HepG2 (cell line): ENCODE measurements at regions not wholly inside any gene's neighbourhood (a gene's known extent, or its start where the extent isn't known, plus 50 kb on each side); places are given as distances from the start of the nearest gene placed in this dataset.

Source experiments
- ATAC-seq: fragments of 200-7000 bp; cut with Tn5 transposase; 3 replicates; pipeline ENCODE4 v1.9.1; 2020; ENCODE audit warnings: mild to moderate bottlenecking, moderate library complexity
- BruUV-seq: library from RNA; stranded (reverse); fragments of 400-500 nt; replicated peaks from 2 replicates; lab custom pipeline; 2021; lab: Mats Ljungman, UMichigan
- CTCF ChIA-PET: fragments of 300-600 bp; formaldehyde crosslinking; extraction: SDS; loops from one replicate; lab custom pipeline; 2021; ENCODE audit warnings: low total read pairs, inconsistent platforms, low intra/inter-chr PET ratio; lab: Yijun Ruan, JAX
- POLR2A ChIA-PET: fragments of 350-600 bp; sonication (Branson Sonifier 250); formaldehyde crosslinking; loops from one replicate; lab custom pipeline; 2020; ENCODE audit warnings: antibody characterized with exemption, inconsistent platforms; lab: Yijun Ruan, JAX
- DNase-seq: peaks from one replicate; pipeline ENCODE4 v3.0.0-alpha.2; 2015; ENCODE audit warnings: low spot score
- FAIRE-seq: peaks from 3 replicates; lab custom pipeline; 2011; peaks lifted over from hg19 to GRCh38; lab: Jason Lieb, UNC
- H2AFZ ChIP-seq: one replicate; pipeline ENCODE4 v1.6.1; 2011; ENCODE audit warnings: low read length, inconsistent platforms
- H3K27ac ChIP-seq: fragments of 300-600 bp; 3 replicates; pipeline ENCODE4 v1.8.0; 2011; ENCODE audit warnings: mixed run types, mild to moderate bottlenecking, mixed read lengths, low read length, inconsistent platforms; ENCODE audit not compliant: insufficient read depth; ENCODE audit errors: extremely low read length
- H3K27me3 ChIP-seq, 2 experiments: fragments of 200-600 bp in 1 of 2; 2 replicates in 1 of 2; 3 replicates in 1 of 2; pipeline versions ENCODE4 v1.6.0 to v1.8.0; 2011; ENCODE audit warnings: low read length in 2 of 2, mild to moderate bottlenecking in 2 of 2, moderate library complexity in 2 of 2, inconsistent platforms in 1 of 2; ENCODE audit not compliant: insufficient read depth in 2 of 2, control insufficient read depth in 1 of 2
- H3K36me3 ChIP-seq, 2 experiments: fragments of 200-600 bp in 1 of 2; replicated peaks in 1 of 2; 2 replicates in 1 of 2; 3 replicates in 1 of 2; pipeline versions ENCODE4 v1.5.1 to v1.8.0; 2011; ENCODE audit warnings: low read length in 2 of 2, inconsistent platforms in 1 of 2; ENCODE audit not compliant: insufficient read depth in 2 of 2, control insufficient read depth in 1 of 2
- H3K4me1 ChIP-seq: 2 replicates; pipeline ENCODE4 v1.5.1; 2012; ENCODE audit warnings: low read length, inconsistent platforms; ENCODE audit not compliant: insufficient read depth
- H3K4me2 ChIP-seq: 2 replicates; pipeline ENCODE4 v1.6.0; 2011; ENCODE audit warnings: low read depth, low read length, inconsistent platforms
- H3K4me3 ChIP-seq, 3 experiments: fragments of 200-600 bp in 1 of 3; sonication (generic), shearing (Covaris generic) in 1 of 3; replicated peaks in 1 of 3; 2 replicates each; pipeline ENCODE4 v1.5.1; 2011 to 2016; ENCODE audit warnings: low read length in 3 of 3, inconsistent platforms in 2 of 3, low read depth in 2 of 3, mild to moderate bottlenecking in 2 of 3, control low read depth in 1 of 3, mixed read lengths in 1 of 3; ENCODE audit not compliant: insufficient read depth in 1 of 3
- H3K79me2 ChIP-seq: one replicate; pipeline ENCODE4 v1.6.1; 2011; ENCODE audit warnings: low read length, inconsistent platforms; ENCODE audit not compliant: insufficient read depth
- H3K9ac ChIP-seq: 2 replicates; pipeline ENCODE4 v1.6.0; 2011; ENCODE audit warnings: mild to moderate bottlenecking, low read depth, low read length, inconsistent platforms; ENCODE audit not compliant: insufficient read depth
- H3K9me3 ChIP-seq: 2 replicates; pipeline ENCODE4 v1.5.1; 2012; ENCODE audit warnings: mild to moderate bottlenecking, low read length
- H4K20me1 ChIP-seq: 2 replicates; pipeline ENCODE4 v1.6.0; 2011; ENCODE audit warnings: inconsistent platforms, mild to moderate bottlenecking, low read length, moderate library complexity; ENCODE audit not compliant: insufficient read depth
- EED ChIP-seq: sonication (generic); formaldehyde crosslinking; IDR thresholded peaks from 2 replicates; pipeline ENCODE4 v1.5.0; 2020; ENCODE audit warnings: mild to moderate bottlenecking, missing genetic modification reagents
- FOXP1 ChIP-seq, 2 experiments: fragments of 450-650 bp in 1 of 2; IDR thresholded peaks; 2 replicates each; pipeline ENCODE4 v1.6.1; 2017 to 2018; ENCODE audit warnings: antibody characterized with exemption in 1 of 2
- HNRNPL ChIP-seq: fragments of 200-400 bp; formaldehyde crosslinking; IDR thresholded peaks from 2 replicates; pipeline ENCODE4 v1.6.1; 2017; ENCODE audit warnings: mild to moderate bottlenecking, low read depth, low read length
- HOXA3 ChIP-seq: sonication (generic); formaldehyde crosslinking; IDR thresholded peaks from 2 replicates; pipeline ENCODE4 v1.5.0; 2020; ENCODE audit warnings: missing genetic modification reagents
- MAX ChIP-seq: IDR thresholded peaks from 2 replicates; pipeline ENCODE4 v1.6.1; 2012; ENCODE audit warnings: inconsistent platforms
- NFE2L1 ChIP-seq: sonication (generic); formaldehyde crosslinking; IDR thresholded peaks from 2 replicates; pipeline ENCODE4 v1.4.0; 2020; ENCODE audit warnings: missing genetic modification reagents, mild to moderate bottlenecking, borderline replicate concordance
- ZNF513 ChIP-seq: sonication (generic); formaldehyde crosslinking; conservative IDR thresholded peaks from 2 replicates; pipeline ENCODE4 v1.5.0; 2020; ENCODE audit warnings: missing genetic modification reagents
- ZNF713 ChIP-seq: sonication (generic); formaldehyde crosslinking; IDR thresholded peaks from 2 replicates; pipeline ENCODE4 v1.4.0; 2020; ENCODE audit warnings: mild to moderate bottlenecking, missing genetic modification reagents
- ZSCAN5A ChIP-seq: sonication (generic); formaldehyde crosslinking; IDR thresholded peaks from 2 replicates; pipeline ENCODE4 v1.8.0; 2022; ENCODE audit warnings: mild to moderate bottlenecking, missing genetic modification reagents, borderline replicate concordance
- WGBS: methylation state at CpG from one replicate; pipeline ENCODE4 v1.1.6; 2017; ENCODE audit warnings: low lambda C conversion rate; 5-methylcytosine and 5-hydroxymethylcytosine counted together
- in situ Hi-C: cut with HindIII; loops from 2 replicates; pipeline ENCODE4 v1.10.0; 2017; ENCODE audit warnings: low pct_unique_long_range_greater_than_20kb; ENCODE audit not compliant: extremely low pct_ligation_motif_present
- intact Hi-C: fragments of 100-400 bp; cut with micrococcal nuclease; formaldehyde crosslinking; loops from one replicate; pipeline ENCODE4 v1.10.0; 2022; ENCODE audit not compliant: unreplicated experiment
- TF ChIP-seq, protein P1 (sequence below): IDR thresholded peaks from 2 replicates; pipeline ENCODE4 v1.6.1; 2016; ENCODE audit warnings: missing compliant biosample characterization, missing genetic modification reagents, borderline replicate concordance
- TF ChIP-seq, protein P2 (sequence below): sonication (generic); formaldehyde crosslinking; IDR thresholded peaks from 2 replicates; pipeline ENCODE4 v1.9.0; 2022; ENCODE audit warnings: low read depth, missing genetic modification reagents

DNA sequence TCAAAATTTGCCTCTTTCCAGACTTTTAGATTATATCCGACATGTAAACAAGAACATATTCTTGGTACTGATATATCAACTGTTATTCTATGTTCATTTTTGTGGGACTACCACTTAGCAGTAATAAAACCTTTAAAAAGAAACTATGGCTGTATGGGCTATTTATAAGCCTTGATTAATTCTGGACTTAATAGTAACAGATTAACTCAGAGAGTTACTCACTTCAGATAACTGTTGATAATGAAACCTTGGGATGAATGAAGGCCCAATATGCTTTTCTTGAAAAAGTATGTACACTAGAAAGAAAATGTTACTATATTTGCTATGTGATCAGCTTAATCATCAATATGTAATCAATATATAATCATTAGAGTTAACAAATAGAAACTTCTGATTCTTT is 595.9 kb upstream of the BOD1L1 start:
- DNase-seq (no peak), ATAC-seq (no peak), FAIRE-seq (no peak)
- 79% methylated on average over 1 of the region's 1 CpG for WGBS
- peaks cover 90% of the 10 kb centered on the region for H3K9me3 ChIP-seq
- H3K4me3 ChIP-seq = no peak overlapping the region
- POLR2A ChIA-PET = no interaction called here
- no peaks in the 10 kb centered on the region for H3K4me1 ChIP-seq
- in situ Hi-C loops = no loop called here
- H4K20me1 ChIP-seq = no peaks in the 10 kb centered on the region
- H2AFZ ChIP-seq = no peak overlapping the region
- H3K79me2 ChIP-seq = no peaks in the 10 kb centered on the region
- no peak overlapping the region for H3K4me2 ChIP-seq
- CTCF ChIA-PET = no interaction called here
- no peak overlapping the region for H3K27ac ChIP-seq
- H3K36me3 ChIP-seq = no peaks in the 10 kb centered on the region
- BruUV-seq = no TSS peak
- TF ChIP-seq ZNF513 (no peak), HOXA3 (CRISPR knock-in tag) (no peak), NFE2L1 (CRISPR knock-in tag) (no peak), MAX (no peak), HNRNPL (no peak), EED (no peak), FOXP1 (IDR thresholded peaks at IDR 0.05) (no peak), FOXP1 (CRISPR knock-in tag; IDR thresholded peaks at IDR 0.05) (no peak), ZSCAN5A (CRISPR knock-in tag) (no peak), ZNF713 (CRISPR knock-in tag) (no peak)
- TF ChIP-seq, protein P1, sequence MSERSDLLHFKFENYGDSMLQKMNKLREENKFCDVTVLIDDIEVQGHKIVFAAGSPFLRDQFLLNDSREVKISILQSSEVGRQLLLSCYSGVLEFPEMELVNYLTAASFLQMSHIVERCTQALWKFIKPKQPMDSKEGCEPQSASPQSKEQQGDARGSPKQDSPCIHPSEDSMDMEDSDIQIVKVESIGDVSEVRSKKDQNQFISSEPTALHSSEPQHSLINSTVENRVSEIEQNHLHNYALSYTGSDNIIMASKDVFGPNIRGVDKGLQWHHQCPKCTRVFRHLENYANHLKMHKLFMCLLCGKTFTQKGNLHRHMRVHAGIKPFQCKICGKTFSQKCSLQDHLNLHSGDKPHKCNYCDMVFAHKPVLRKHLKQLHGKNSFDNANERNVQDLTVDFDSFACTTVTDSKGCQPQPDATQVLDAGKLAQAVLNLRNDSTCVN (CRISPR knock-in tag) = no peak
- TF ChIP-seq, protein P2, sequence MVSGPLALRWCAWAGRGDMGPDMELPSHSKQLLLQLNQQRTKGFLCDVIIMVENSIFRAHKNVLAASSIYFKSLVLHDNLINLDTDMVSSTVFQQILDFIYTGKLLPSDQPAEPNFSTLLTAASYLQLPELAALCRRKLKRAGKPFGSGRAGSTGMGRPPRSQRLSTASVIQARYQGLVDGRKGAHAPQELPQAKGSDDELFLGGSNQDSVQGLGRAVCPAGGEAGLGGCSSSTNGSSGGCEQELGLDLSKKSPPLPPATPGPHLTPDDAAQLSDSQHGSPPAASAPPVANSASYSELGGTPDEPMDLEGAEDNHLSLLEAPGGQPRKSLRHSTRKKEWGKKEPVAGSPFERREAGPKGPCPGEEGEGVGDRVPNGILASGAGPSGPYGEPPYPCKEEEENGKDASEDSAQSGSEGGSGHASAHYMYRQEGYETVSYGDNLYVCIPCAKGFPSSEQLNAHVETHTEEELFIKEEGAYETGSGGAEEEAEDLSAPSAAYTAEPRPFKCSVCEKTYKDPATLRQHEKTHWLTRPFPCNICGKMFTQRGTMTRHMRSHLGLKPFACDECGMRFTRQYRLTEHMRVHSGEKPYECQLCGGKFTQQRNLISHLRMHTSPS (CRISPR knock-in tag) = no peak
- intact Hi-C loops = no loop called here
- no peaks in the 10 kb centered on the region for H3K27me3 ChIP-seq
- H3K9ac ChIP-seq = no peak overlapping the region
